HG03460 (cell line): ENCODE measurements at regions not wholly inside any gene's neighbourhood (a gene's known extent, or its start where the extent isn't known, plus 50 kb on each side); places are given as distances from the start of the nearest gene placed in this dataset.
"Not testable (repeated sequence)": the region's sequence is repeated elsewhere in the genome, so short reads cannot be mapped to it uniquely, and the experiment has no call there.

ENCODE experiments used
- ATAC-seq: cut with Tn5 transposase; IDR thresholded peaks from one replicate; pipeline ENCODE4 v1.9.1; 2021; ENCODE audit not compliant: unreplicated experiment

DNA sequence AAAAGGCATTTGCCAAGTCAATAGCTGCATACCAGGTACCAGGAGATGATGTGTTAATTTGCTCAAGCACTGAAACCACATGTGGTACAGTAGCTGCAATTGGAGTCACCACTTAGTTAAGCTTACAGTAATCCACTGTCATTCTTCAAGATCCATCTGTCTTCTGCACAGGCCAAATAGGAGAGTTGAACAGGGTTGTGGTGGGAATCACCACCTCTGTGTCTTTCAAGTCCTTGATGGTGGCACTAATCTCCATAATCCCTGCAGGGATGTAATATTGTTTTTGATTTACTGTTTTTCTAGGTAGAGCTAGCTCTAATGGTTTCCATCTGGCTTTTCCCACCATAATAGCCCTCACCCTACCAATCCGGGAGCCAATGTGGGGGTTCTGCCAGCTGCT lies 91.9 kb downstream of the FCRL5 start:
- ATAC-seq = no peak

DNA sequence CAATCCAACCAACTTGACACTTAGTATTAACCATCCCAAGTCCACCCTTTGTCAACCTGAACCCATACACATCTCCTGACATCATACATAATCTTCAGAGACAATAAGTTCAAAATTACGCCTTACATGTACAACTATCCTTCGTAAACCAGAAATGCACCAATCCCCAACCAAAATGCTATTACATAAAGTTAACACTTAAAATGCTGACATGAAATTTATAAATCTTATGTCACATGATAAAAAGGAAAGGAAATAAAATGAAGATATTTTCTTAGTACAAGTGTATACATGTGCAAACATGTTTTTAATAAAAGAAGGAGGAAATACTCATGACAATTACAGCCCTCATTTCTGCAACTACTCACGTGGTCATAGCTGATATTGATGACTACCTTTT lies 95.0 kb downstream of the FCRL5 start:
- ATAC-seq = no peak

DNA sequence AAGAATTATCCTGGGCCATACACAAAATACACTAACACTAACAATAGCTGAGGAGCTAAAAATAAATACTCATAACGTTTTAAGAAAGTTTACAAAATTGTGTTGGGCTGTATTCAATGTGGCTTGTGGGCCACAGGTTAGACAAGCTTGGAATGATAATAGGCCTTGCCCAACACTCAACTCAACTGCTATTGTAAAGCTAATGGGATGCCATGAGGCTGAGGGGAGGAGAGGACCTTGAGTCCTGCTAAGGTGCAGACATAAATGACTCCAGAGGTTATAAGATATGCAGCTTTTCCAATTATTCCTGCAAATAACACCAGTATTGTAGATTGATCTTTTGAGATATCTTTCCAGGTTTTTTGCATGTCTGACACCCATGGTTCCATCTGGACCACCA lies 97.0 kb downstream of the FCRL5 start:
- ATAC-seq = no peak

GRCh38 chr1:157450106-157450505 lies 102.2 kb downstream of the FCRL5 start:
- ATAC-seq = no peak

DNA sequence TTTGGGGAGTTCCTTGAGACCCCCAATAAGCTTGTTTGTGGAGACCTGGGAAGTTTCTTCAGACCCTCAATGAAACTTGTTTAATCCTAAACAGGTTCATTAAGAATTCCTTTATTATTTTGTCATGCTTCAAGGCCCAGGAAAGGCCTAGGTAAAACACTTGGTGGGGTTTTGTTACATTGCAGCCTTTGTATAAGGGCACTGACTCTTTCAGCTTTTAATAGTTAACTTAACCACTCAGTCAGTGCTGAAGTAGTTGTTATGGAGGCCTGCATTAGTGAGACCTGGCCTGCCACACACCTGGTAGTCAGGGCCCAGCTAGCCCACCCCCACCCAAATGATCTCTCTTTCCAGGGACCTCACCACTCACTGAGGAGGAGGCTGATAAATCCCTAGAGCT lies 103.7 kb downstream of the FCRL5 start:
- no peak for ATAC-seq

- ATAC-seq = not testable (repeated sequence)
Observed at GRCh38 chr1:157446356-157446755, 106.0 kb downstream of the FCRL5 start.

DNA sequence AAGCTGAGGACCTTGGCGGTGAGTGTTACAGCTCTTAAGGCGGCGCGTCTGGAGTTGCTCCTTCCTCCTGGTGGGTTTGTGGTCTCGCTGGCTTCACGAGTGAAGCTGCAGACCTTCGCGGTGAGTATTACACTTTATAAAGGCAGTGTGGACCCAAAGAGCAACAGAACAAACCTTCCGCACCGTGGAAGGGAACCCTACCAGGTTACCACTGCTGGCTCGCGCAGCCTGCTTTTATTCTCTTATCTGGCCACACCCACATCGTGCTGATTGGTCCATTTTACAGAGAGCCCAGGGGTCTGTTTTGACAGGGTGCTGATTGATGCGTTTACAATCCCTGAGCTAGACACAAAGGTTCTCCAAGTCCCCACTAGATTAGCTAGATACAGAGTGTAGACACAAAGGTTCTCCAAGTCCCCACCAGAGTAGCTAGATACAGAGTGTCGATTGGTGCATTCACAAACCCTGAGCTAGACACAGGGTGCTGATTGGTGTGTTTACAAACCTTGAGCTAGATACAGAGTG lies 106.6 kb downstream of the FCRL5 start:
- ATAC-seq = not testable (repeated sequence)

GRCh38 chr1:157442065-157442464 lies 110.2 kb downstream of the FCRL5 start:
- no peak for ATAC-seq

- ATAC-seq = no peak
Observed at GRCh38 chr1:157439302-157439954, 112.9 kb downstream of the FCRL5 start.

- ATAC-seq = no peak
Observed at GRCh38 chr1:157438613-157439012, 113.7 kb downstream of the FCRL5 start.

DNA sequence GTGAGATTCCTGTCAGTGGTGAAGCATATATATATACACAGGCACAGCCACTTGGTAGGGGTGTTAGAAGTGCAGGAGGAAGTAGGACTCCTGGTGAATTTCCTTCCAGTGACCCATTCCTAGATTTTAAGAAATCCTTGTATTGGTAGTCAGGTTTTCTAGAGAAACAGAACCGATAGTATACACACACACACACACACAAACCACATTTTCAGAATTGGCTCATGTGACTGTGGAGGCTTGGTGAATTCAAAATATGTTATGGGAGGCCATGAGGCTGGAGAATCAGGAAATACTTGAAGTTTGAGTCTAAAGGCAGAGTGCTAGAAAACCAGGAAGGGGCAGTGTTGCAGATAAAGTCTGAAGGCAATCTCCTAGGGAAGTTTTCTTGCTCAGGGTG lies 114.2 kb downstream of the FCRL5 start:
- ATAC-seq = no peak

- no peak for ATAC-seq
Observed at GRCh38 chr1:157437296-157437695, 115.0 kb downstream of the FCRL5 start.

GRCh38 chr1:157431751-157432150 lies 120.6 kb downstream of the FCRL5 start:
- ATAC-seq = no peak

- ATAC-seq = no peak
Observed at GRCh38 chr1:157429601-157430240, 122.6 kb downstream of the FCRL5 start.

GRCh38 chr1:157423764-157424163 lies 128.6 kb downstream of the FCRL5 start:
- not testable (repeated sequence) for ATAC-seq

DNA sequence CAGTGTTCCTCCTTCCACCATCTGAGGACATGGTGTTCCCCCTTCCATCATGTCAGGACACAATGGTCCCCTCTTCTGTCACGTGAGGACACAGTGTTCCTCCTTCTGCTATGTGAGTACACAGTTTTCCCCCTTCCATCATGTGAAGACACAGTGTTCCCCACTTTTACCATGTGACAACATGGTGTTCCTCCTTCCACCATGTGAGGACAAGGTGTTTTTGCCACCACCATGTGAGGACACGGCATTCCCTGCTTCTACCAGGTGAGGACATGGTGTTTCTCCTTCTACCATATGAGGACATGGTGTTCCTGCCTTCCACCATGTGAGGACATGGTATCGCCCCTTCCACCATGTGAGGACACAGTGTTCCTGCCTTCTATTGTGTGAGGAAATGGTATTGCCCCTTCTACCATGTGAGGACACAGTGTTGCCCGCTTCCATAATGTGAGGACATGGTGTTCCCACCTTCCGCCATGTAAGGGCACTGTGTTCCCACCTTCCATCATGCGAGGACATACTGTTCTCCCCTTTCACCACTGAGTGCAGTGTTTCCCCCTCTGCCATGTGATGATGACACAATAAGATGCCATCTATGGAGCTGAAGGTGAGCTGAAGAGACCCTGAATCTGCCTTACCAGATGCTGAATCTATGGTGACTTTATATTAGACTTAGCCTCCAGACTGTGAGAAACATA lies 132.3 kb downstream of the FCRL5 start:
- no peak for ATAC-seq

- ATAC-seq = no peak
Observed at GRCh38 chr1:157418659-157419058, 133.7 kb downstream of the FCRL5 start.

DNA sequence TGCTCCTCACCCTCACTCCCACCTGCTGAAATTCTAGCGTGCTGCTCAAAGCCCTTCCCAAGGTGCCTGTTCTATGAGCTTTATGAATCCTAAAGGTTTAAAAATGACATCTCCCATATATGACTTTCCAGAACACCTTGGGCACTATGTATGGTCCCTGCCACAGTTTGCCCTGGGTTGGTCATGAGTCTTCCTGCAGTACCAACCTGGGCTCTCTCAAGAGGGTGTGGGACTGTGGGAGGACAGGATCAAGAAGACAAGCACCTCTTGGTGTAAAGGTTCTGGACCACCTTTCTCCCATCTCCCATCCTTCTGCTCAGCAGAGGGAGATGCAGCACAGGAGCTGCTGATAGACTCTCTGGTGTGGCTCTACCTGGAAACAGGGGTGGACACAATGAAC lies 134.1 kb downstream of the FCRL5 start:
- ATAC-seq = no peak

- ATAC-seq = no peak
Observed at GRCh38 chr1:157415661-157416060, 136.7 kb downstream of the FCRL5 start.

DNA sequence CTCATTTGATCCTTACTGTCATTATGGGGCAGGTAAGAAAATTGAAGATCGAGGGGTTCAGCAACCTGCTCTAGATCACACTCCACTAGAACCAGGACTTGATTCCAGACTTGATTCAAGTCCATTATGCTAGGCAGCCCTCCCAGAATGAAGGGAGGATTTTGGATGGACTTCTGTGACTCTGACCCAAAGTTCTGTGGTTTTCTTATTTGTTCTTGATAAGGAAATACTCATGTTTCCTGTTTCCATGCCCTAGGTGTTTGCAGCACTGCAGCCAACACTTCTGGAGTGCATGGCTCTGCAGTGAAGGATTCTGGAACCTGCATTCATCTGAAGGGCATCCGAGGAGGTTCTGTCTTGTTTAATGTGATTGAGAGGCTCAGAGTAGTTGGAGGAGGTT lies 140.0 kb downstream of the FCRL5 start:
- no peak for ATAC-seq

- ATAC-seq = no peak
Observed at GRCh38 chr1:157411769-157412168, 140.5 kb downstream of the FCRL5 start.

- no peak for ATAC-seq
Observed at GRCh38 chr1:157411064-157411463, 141.3 kb downstream of the FCRL5 start.
